ENCODE measurements at regions not wholly inside any gene's neighbourhood (a gene's known extent, or its start where the extent isn't known, plus 50 kb on each side); places are given as distances from the start of the nearest gene placed in this dataset.

DNA sequence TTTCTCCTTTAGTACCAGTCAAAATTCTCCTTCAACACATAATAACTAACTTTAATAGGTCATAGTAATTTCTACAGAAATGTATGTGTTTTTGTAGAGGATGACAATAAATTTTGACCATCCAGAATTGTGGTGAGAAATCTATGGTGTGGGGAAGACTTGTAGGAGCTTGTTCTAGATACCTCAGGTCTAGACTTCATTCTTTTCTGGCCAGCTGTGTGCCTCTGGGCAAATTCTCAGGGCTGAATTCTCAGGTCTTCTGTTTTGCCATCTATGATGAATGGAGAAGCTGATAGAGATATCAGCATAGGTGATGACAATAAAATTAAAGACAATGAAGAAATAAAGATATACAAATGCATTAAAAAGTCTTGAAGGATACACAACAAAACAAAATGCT, 298.6 kb upstream of the MEF2C start:
- H4K8ac ChIP-seq (ENCODE audit: low read depth in 2 of 2, low read length in 2 of 2) = no peak overlapping the region
- ATAC-seq (ENCODE audit: low read depth) = no peak
- H2BK120ac ChIP-seq (ENCODE audit: low read depth, low read length) = no peak overlapping the region
- H4K20me1 ChIP-seq (ENCODE audit: insufficient read depth, low read length) = no peaks in the 10 kb centered on the region
- H3K9me3 ChIP-seq (ENCODE audit: control insufficient read depth, insufficient read depth, low read length) = no peaks in the 10 kb centered on the region
- H3K56ac ChIP-seq (ENCODE audit: extremely low read depth, insufficient read depth, low read length) = no peak overlapping the region
- H3K9me1 ChIP-seq (ENCODE audit: insufficient read depth, low read length) = no peaks in the 10 kb centered on the region
- no peak overlapping the region for H4K91ac ChIP-seq (ENCODE audit: insufficient read depth, low read depth, low read length)
- TF ChIP-seq, protein P1, sequence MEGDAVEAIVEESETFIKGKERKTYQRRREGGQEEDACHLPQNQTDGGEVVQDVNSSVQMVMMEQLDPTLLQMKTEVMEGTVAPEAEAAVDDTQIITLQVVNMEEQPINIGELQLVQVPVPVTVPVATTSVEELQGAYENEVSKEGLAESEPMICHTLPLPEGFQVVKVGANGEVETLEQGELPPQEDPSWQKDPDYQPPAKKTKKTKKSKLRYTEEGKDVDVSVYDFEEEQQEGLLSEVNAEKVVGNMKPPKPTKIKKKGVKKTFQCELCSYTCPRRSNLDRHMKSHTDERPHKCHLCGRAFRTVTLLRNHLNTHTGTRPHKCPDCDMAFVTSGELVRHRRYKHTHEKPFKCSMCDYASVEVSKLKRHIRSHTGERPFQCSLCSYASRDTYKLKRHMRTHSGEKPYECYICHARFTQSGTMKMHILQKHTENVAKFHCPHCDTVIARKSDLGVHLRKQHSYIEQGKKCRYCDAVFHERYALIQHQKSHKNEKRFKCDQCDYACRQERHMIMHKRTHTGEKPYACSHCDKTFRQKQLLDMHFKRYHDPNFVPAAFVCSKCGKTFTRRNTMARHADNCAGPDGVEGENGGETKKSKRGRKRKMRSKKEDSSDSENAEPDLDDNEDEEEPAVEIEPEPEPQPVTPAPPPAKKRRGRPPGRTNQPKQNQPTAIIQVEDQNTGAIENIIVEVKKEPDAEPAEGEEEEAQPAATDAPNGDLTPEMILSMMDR (conservative IDR thresholded peaks at IDR 0.05; ENCODE audit: low read depth, low read length) = no peak
- TF ChIP-seq MAFK (IDR thresholded peaks at IDR 0.05; ENCODE audit: low read depth, low read length) (no peak), RAD21 (IDR thresholded peaks at IDR 0.05; ENCODE audit: low read length) (no peak), RCOR1 (IDR thresholded peaks at IDR 0.05; ENCODE audit: insufficient replicate concordance, low read length) (no peak), RFX5 (IDR thresholded peaks at IDR 0.05; ENCODE audit: low read depth, low read length) (no peak), CHD1 (IDR thresholded peaks at IDR 0.05; ENCODE audit: low read depth, low read length) (no peak), FOS (IDR thresholded peaks at IDR 0.05; ENCODE audit: low read depth, low read length) (no peak), CEBPB (IDR thresholded peaks at IDR 0.05; ENCODE audit: low read depth, low read length) (no peak), NFE2L2 (IDR thresholded peaks at IDR 0.05; ENCODE audit: low read depth, low read length) (no peak), BHLHE40 (IDR thresholded peaks at IDR 0.05; ENCODE audit: low read depth, low read length) (no peak), MAZ (IDR thresholded peaks at IDR 0.05; ENCODE audit: borderline replicate concordance, low read depth, low read length) (no peak), POLR2A (IDR thresholded peaks at IDR 0.05; ENCODE audit: low read depth, low read length) (no peak), SMC3 (IDR thresholded peaks at IDR 0.05; ENCODE audit: low read depth, low read length) (no peak), MXI1 (IDR thresholded peaks at IDR 0.05; ENCODE audit: borderline replicate concordance, low read depth, low read length) (no peak)
- TF ChIP-seq, protein P2, sequence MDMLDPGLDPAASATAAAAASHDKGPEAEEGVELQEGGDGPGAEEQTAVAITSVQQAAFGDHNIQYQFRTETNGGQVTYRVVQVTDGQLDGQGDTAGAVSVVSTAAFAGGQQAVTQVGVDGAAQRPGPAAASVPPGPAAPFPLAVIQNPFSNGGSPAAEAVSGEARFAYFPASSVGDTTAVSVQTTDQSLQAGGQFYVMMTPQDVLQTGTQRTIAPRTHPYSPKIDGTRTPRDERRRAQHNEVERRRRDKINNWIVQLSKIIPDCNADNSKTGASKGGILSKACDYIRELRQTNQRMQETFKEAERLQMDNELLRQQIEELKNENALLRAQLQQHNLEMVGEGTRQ (IDR thresholded peaks at IDR 0.05; ENCODE audit: low read depth, low read length) = no peak
- TF ChIP-seq, protein P3, sequence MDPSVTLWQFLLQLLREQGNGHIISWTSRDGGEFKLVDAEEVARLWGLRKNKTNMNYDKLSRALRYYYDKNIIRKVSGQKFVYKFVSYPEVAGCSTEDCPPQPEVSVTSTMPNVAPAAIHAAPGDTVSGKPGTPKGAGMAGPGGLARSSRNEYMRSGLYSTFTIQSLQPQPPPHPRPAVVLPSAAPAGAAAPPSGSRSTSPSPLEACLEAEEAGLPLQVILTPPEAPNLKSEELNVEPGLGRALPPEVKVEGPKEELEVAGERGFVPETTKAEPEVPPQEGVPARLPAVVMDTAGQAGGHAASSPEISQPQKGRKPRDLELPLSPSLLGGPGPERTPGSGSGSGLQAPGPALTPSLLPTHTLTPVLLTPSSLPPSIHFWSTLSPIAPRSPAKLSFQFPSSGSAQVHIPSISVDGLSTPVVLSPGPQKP (IDR thresholded peaks at IDR 0.05; ENCODE audit: borderline replicate concordance, low read depth, low read length) = no peak
- H3K36me3 ChIP-seq (ENCODE audit: control insufficient read depth, insufficient read depth, low read length) = no peaks in the 10 kb centered on the region
- H2BK20ac ChIP-seq (ENCODE audit: low read depth, low read length) = no peak overlapping the region
- H3K27me3 ChIP-seq (ENCODE audit: control insufficient read depth, insufficient read depth, low read length) = no peaks in the 10 kb centered on the region
- H3K4me2 ChIP-seq (ENCODE audit: low read depth, low read length) = no peak overlapping the region
- H3K14ac ChIP-seq (replicated peaks; ENCODE audit: low read depth, low read length) = no peak overlapping the region
- no peak overlapping the region for H2BK5ac ChIP-seq (ENCODE audit: low read depth, low read length, poor library complexity, severe bottlenecking)
- ChIA-PET POLR2A (ENCODE audit: unreplicated experiment) (no interaction called here), CTCF (no interaction called here)
- H3K18ac ChIP-seq (ENCODE audit: low read depth, low read length) = no peak overlapping the region
- no peak overlapping the region for H3K4me3 ChIP-seq (ENCODE audit: insufficient read depth, low read depth, low read length)
- H2AK5ac ChIP-seq (ENCODE audit: low read depth, low read length) = no peak overlapping the region
- H3K79me1 ChIP-seq (ENCODE audit: low read depth in 1 of 2, low read length in 2 of 2) = no peaks in the 10 kb centered on the region
- H2AFZ ChIP-seq (replicated peaks; ENCODE audit: low read length, poor library complexity) = no peak overlapping the region
- H4K5ac ChIP-seq (ENCODE audit: low read depth, low read length) = no peak overlapping the region
- in situ Hi-C loops (cut with MboI; ENCODE audit: low sequenced_read_pairs) (no loop called here), dilution Hi-C loops (cut with HindIII; ENCODE audit: low sequenced_read_pairs, unreplicated experiment) (no loop called here), intact Hi-C loops (cut with micrococcal nuclease) (no loop called here)
- no peak overlapping the region for H2BK15ac ChIP-seq (ENCODE audit: low read depth, low read length)
- no peak for DNase-seq
- H3K4ac ChIP-seq (ENCODE audit: low read depth, low read length) = no peak overlapping the region
- no peak overlapping the region for H3K9ac ChIP-seq (ENCODE audit: low read depth, low read length)
- H3K27ac ChIP-seq (ENCODE audit: insufficient read depth, low read length) = no peak overlapping the region
- no peak overlapping the region for H2AK9ac ChIP-seq (replicated peaks; ENCODE audit: low read depth, low read length, poor library complexity)
- no TSS peak for BruUV-seq (replicated peaks)
- no peaks in the 10 kb centered on the region for H3K4me1 ChIP-seq (ENCODE audit: control insufficient read depth, insufficient read depth, low read length)
- no peak overlapping the region for H3K23ac ChIP-seq (ENCODE audit: low read depth, low read length)
